ENCODE measurements at regions not wholly inside any gene's neighbourhood (a gene's known extent, or its start where the extent isn't known, plus 50 kb on each side); places are given as distances from the start of the nearest gene placed in this dataset.

- H3K36me3 ChIP-seq (replicated peaks in 1 of 2; ENCODE audit: control insufficient read depth in 1 of 2, insufficient read depth in 2 of 2, low read length in 1 of 2), result no peaks in the 10 kb centered on the region
- H3K27ac ChIP-seq (ENCODE audit: low read depth in 2 of 2, low read length in 1 of 2), result no peak overlapping the region
- H3K9ac ChIP-seq, result no peak overlapping the region
- H3K9me2 ChIP-seq, result no peaks in the 10 kb centered on the region
- H3K4me3 ChIP-seq (ENCODE audit: low read depth in 2 of 2, low read length in 1 of 2), result no peak overlapping the region
- H3K4me1 ChIP-seq (ENCODE audit: control insufficient read depth in 1 of 2, insufficient read depth in 2 of 2, low read depth in 1 of 2, low read length in 1 of 2), result peaks cover 0 to 3% of the 10 kb centered on the region in 2 experiments; a peak in 1 of 4 replicates
- TF ChIP-seq MXI1 (IDR thresholded peaks at IDR 0.05; ENCODE audit: low read depth, low read length), result no peak
- TF ChIP-seq CHD2 (IDR thresholded peaks at IDR 0.05; ENCODE audit: low read length, partially characterized antibody), result no peak
- no peak for TF ChIP-seq FOXM1 (IDR thresholded peaks at IDR 0.05; ENCODE audit: low read depth)
- TF ChIP-seq MEF2A (IDR thresholded peaks at IDR 0.05; ENCODE audit: borderline replicate concordance, low read depth), result no peak
- DNase-seq, result no peak
- no peaks in the 10 kb centered on the region for H3K9me3 ChIP-seq
- H3K79me2 ChIP-seq (ENCODE audit: insufficient read depth), result no peaks in the 10 kb centered on the region
- no peaks in the 10 kb centered on the region for H4K20me1 ChIP-seq (ENCODE audit: insufficient read depth)
- CTCF ChIA-PET, result no interaction called here
- H2AFZ ChIP-seq (ENCODE audit: low read depth), result no peak overlapping the region
- H3K27me3 ChIP-seq (ENCODE audit: insufficient read depth), result no peaks in the 10 kb centered on the region
- POLR2A ChIA-PET, result no interaction called here
- no peak overlapping the region for H3K4me2 ChIP-seq
- no peaks in the 10 kb centered on the region for H3F3A ChIP-seq (replicated peaks; ENCODE audit: insufficient read depth)
- 43% methylated on average over 9 of the region's 9 CpGs for WGBS (ENCODE audit: low lambda C conversion rate)
Observed at GRCh38 chr11:116136987-116137674, 632.9 kb upstream of the CADM1 start.

- Histone ChIP-seq H3K79me2 (ENCODE audit: insufficient read depth) (no peaks in the 10 kb centered on the region), H3K9me2 (no peaks in the 10 kb centered on the region), H4K20me1 (ENCODE audit: insufficient read depth) (no peaks in the 10 kb centered on the region), H3K4me3 (ENCODE audit: low read depth in 2 of 2, low read length in 1 of 2) (no peak overlapping the region), H3K4me1 (ENCODE audit: control insufficient read depth in 1 of 2, insufficient read depth in 2 of 2, low read depth in 1 of 2, low read length in 1 of 2) (peaks cover 0 to 3% of the 10 kb centered on the region in 2 experiments; a peak in 1 of 4 replicates), H3K9ac (no peak overlapping the region), H3K27ac (ENCODE audit: low read depth in 2 of 2, low read length in 1 of 2) (no peak overlapping the region), H3K27me3 (ENCODE audit: insufficient read depth) (no peaks in the 10 kb centered on the region), H3K9me3 (no peaks in the 10 kb centered on the region), H3K36me3 (replicated peaks in 1 of 2; ENCODE audit: control insufficient read depth in 1 of 2, insufficient read depth in 2 of 2, low read length in 1 of 2) (no peaks in the 10 kb centered on the region), H3K4me2 (no peak overlapping the region), H3F3A (replicated peaks; ENCODE audit: insufficient read depth) (no peaks in the 10 kb centered on the region), H2AFZ (ENCODE audit: low read depth) (no peak overlapping the region)
- WGBS (ENCODE audit: low lambda C conversion rate), result 17% methylated on average over 2 of the region's 2 CpGs
- no peak for DNase-seq
- ChIA-PET POLR2A (no interaction called here), CTCF (interaction anchor here (1.0 kb wide), 1 partner anchor 10 kb away, joined by 3 read pairs; no protein-coding TSS in a partner anchor)
- TF ChIP-seq TAF1 (IDR thresholded peaks at IDR 0.05; ENCODE audit: borderline replicate concordance, low read depth, low read length) (no peak), MXI1 (IDR thresholded peaks at IDR 0.05; ENCODE audit: low read depth, low read length) (no peak), EZH2phosphoT487 (IDR thresholded peaks at IDR 0.05; ENCODE audit: borderline replicate concordance, low read depth) (no peak), ZBTB33 (IDR thresholded peaks at IDR 0.05; ENCODE audit: borderline replicate concordance, low read depth) (no peak), TEAD4 (IDR thresholded peaks at IDR 0.05; ENCODE audit: borderline replicate concordance, insufficient read depth) (no peak), NFIC (IDR thresholded peaks at IDR 0.05; ENCODE audit: borderline replicate concordance) (no peak), MAX (IDR thresholded peaks at IDR 0.05; ENCODE audit: low read depth) (no peak), FOXJ3 (CRISPR knock-in tag; IDR thresholded peaks at IDR 0.05) (no peak)
Observed at GRCh38 chr11:116135891-116136290, 631.7 kb upstream of the CADM1 start.

Measured in SK-N-SH (cell line).